Stomach (tissue), 4 donors: ENCODE measurements at regions not wholly inside any gene's neighbourhood (a gene's known extent, or its start where the extent isn't known, plus 50 kb on each side); places are given as distances from the start of the nearest gene placed in this dataset.

Source experiments
- CTCF ChIP-seq, 7 experiments: fragments of 450-650 bp in 4 of 7; fragments of 200-600 bp in 3 of 7; sonication (generic) in 3 of 7; IDR thresholded peaks; one replicate each; pipeline ENCODE4 v1.5.1; 2016 to 2019; ENCODE audit warnings: antibody characterized with exemption in 7 of 7, control low read depth in 2 of 7, mild to moderate bottlenecking in 1 of 7
- POLR2A ChIP-seq, 4 donors: fragments of 450-650 bp; IDR thresholded peaks; one replicate each; pipeline ENCODE4 v1.6.1; 2016; ENCODE audit warnings: antibody characterized with exemption in 4 of 4, control low read depth in 2 of 4, mild to moderate bottlenecking in 1 of 4, moderate library complexity in 1 of 4

- TF ChIP-seq CTCF (IDR thresholded peaks at IDR 0.05) (no peak), POLR2A (IDR thresholded peaks at IDR 0.05) (no peak)
Observed at GRCh38 chr1:24985737-24986136, 55.7 kb upstream of the RUNX3 start.
